ENCODE measurements at regions not wholly inside any gene's neighbourhood (a gene's known extent, or its start where the extent isn't known, plus 50 kb on each side); places are given as distances from the start of the nearest gene placed in this dataset.

DNA sequence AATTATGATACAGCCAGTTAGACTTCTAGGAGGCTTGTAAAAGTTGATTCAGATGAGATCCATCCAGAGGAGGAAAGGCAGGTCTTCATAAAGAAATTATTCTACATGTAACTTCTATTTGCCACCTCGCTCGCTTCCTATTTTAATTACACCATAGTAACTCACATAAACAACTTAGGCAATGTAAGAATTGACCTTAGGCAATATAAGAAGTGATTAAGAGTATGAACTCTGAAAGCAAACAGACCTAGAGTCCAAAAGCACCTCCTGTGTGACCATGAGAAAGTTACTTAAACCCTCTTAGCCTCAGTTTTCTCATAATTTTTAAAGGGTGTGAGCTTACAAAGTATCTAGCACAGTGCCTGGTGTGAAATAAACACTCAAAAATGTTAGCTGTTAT is 192.7 kb upstream of the NFIA start:
- TF ChIP-seq, protein P1, sequence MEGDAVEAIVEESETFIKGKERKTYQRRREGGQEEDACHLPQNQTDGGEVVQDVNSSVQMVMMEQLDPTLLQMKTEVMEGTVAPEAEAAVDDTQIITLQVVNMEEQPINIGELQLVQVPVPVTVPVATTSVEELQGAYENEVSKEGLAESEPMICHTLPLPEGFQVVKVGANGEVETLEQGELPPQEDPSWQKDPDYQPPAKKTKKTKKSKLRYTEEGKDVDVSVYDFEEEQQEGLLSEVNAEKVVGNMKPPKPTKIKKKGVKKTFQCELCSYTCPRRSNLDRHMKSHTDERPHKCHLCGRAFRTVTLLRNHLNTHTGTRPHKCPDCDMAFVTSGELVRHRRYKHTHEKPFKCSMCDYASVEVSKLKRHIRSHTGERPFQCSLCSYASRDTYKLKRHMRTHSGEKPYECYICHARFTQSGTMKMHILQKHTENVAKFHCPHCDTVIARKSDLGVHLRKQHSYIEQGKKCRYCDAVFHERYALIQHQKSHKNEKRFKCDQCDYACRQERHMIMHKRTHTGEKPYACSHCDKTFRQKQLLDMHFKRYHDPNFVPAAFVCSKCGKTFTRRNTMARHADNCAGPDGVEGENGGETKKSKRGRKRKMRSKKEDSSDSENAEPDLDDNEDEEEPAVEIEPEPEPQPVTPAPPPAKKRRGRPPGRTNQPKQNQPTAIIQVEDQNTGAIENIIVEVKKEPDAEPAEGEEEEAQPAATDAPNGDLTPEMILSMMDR (IDR thresholded peaks at IDR 0.05) = no peak
- TF ChIP-seq ZFX (IDR thresholded peaks at IDR 0.05; ENCODE audit: borderline replicate concordance) = no peak
